Activated CD4-positive, alpha-beta T cell treated with anti-CD3 and anti-CD28 coated beads, Interleukin-2, amount 50 U/mL, for 4 hours (primary cell): ENCODE measurements at regions not wholly inside any gene's neighbourhood (a gene's known extent, or its start where the extent isn't known, plus 50 kb on each side); places are given as distances from the start of the nearest gene placed in this dataset.

ENCODE experiments used
- DNase-seq, 2 experiments: peaks; one replicate each; pipeline ENCODE4 v3.0.0-alpha.2; 2020

DNA sequence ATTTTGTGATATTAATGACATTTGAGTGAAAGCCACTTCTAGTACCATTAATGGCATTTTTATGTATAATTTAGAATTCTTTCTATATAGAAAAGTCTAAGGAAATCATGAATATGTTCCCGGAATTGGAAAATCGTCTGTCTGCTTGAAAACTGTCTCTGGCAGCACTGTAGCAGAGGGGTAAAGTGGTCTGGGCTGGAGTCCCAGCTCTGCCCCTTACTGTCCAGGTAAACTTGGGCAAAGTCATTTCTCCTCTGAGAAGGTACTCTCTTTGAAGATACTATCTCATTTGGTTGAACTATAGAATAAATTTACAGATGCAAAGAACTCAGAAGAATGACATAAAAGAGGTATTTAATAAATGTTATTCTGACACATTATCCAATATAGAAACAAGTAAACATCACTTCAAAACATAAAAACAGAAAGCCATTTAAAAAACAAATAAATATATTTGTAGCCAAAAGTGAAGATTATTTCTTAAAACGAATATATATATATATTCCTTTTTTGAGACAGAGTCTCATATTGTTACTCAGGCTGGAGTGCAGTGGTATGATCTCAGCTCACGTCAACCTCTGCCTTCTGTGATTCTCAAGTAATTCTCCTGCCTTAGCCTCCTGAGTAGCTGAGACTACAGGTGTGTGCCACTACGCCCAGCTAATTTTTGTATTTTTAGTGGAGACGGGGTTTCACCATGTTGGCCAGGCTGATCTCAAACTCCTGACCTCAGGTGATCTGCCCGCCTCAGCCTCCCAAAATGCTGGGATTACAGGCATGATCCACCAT lies 149.8 kb upstream of the ITGA4 start:
- DNase-seq, result no peak

DNA sequence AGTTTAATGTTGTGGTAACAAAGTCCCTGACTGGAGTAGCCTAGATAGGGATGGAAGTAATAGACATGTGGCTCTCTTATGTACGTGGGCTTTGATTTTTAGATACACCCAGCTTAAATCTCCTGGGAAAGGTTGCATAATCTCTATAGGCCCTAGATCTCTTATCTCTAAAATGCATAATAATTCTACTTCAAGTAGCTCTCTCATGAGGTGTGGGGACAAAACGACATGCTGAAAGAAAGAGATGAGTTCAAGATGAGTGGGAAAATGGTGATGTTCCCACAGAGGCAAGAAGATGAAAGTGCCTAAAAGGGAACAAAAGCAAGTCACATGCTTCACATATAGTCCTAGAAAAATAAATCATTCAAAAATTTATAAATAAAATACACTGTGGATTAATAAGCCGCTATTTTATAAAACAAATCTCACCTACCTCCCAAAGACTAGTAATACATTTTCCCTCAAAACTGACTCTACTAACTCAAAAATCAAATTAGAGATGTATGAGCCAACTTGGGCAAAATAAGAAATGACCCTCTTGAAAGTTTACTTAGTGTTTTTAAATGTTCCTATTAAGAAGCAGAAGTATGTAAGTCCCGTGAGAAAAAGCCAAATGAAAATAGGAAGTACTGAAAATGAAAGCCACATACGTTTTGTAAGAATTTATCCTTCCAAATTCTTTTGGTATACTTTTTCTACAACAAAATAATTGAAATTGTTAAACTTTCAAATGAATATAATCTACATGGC lies 148.2 kb upstream of the ITGA4 start:
- DNase-seq, result no peak

DNA sequence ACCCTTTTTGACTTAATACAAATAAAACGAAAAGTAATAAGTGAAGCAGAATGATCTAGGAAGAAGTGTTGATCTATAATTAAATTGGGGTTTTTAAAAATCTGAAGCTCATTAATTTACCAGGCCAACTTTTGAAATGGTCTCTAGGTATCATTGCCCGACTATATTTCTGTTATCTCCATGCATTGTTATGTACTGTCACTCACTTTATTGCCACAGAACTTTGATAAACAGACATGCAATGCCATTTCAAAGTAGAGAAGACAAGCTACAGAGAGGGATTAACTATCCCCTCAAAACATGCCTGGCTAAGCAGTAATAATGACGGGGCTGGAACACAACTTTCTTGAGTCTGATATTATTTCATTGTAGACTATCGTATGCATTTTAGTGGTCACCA lies 147.6 kb upstream of the ITGA4 start:
- DNase-seq, result no peak

DNA sequence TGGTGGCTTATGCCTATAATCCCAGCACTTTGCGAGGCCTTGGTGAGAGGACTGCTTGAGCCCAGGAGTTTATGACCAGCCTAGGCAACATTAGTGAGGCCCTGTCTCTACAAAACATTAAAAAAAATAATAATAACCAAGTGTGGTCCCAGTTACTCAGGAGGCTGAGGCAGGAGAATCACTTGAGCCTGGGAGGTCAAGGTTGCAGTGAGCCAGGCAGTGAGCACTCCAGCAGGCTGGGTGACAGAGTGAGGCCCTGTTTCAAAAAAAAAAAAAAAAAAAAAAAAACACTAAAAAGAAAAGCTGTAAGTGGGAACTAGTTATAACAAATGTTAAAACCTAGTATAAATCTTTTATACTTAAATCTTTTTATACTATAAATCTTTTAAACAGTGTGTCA lies 146.2 kb upstream of the ITGA4 start:
- no peak for DNase-seq

DNA sequence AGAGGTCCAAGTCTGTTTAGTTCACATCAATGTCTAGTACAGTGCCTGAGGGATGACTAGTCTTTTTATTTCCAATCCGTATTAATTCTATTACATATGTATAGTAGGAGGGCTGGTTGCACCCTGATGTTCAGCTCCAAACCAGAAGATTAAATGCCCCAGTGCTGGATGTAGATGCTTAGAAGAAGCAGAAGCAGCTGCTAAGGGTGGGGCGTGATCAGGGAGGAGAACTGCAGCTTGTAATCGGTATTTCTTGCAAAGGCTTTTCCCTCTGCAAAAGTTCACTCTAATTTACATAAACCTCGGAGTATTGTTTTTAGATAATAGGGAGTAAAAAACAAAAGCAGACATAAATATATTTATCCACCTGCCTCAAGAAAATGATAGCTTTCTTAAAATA lies 145.3 kb upstream of the ITGA4 start:
- no peak for DNase-seq

DNA sequence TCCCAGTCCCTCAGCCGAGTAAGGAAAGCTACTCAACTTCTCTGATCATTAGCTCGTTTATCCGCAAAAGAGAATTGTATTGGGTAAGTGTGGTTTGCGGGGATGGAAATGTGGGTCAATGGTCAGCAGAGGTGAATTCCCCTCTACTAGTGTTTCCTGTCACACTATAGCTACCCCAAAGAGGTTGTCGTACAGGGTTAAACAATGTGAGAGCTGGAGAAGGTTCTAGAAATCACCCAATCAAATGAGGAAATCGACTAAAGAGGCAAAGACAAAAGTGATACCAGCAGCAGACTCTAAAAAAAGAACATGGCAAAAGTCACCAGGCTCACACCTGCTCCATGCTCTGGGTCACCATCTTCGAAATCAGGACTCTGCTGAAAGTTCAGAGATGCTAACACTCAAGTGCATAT lies 144.7 kb upstream of the ITGA4 start:
- no peak for DNase-seq

DNA sequence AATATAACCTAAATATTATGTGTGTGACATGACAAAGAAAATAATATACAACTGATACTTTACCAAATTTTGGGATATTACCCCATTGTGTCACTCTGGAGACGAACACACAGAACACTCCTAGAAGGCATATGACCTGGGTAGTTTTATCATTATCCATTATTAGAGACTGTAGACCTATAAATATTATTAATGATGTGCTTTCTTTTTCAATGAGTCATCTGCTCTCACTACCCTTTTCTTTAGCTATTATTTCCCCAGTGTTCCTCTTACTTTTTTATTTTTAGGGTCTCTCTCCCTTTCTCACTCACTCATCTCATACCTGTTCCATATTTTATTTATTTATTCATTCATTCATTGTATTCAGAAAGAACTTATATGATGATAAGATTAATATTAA lies 143.3 kb upstream of the ITGA4 start:
- DNase-seq, result no peak

DNA sequence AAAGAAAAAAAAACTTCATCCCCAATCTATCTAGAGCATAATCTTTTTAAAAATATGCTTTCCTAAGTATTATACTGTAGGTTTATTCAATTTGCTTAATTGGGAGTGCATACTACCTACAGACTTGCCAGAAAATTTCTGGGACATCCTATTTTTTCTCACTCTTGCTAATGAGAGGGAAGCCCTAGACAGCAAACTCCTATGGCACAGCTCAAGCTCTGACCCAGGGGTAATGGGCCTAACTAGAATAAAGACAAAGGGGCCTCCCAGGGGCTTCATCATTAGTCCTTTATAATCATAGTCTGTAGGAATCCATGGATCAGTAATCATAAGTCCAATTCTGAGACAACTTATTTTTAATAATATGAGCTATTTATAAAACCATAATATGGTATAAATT lies 142.6 kb upstream of the ITGA4 start:
- no peak for DNase-seq

DNA sequence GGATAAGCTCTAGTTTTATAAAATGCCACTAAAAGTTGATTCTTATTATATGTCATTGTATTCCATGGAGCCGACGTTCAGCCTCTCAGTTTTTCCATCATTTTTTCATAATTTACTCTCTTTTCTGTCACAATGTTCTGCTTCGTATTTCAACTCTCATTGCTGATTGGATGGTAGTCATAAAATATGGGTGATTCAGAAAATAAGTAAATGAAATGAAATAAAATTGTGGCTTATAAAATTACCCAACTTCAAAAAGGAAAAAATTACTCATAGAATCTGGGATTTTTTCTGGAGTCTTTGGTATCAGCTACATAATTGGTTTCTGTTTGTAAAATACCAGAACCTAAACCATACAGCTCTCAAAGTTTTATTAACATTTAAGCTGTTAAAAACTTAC lies 139.7 kb upstream of the ITGA4 start:
- no peak for DNase-seq

DNA sequence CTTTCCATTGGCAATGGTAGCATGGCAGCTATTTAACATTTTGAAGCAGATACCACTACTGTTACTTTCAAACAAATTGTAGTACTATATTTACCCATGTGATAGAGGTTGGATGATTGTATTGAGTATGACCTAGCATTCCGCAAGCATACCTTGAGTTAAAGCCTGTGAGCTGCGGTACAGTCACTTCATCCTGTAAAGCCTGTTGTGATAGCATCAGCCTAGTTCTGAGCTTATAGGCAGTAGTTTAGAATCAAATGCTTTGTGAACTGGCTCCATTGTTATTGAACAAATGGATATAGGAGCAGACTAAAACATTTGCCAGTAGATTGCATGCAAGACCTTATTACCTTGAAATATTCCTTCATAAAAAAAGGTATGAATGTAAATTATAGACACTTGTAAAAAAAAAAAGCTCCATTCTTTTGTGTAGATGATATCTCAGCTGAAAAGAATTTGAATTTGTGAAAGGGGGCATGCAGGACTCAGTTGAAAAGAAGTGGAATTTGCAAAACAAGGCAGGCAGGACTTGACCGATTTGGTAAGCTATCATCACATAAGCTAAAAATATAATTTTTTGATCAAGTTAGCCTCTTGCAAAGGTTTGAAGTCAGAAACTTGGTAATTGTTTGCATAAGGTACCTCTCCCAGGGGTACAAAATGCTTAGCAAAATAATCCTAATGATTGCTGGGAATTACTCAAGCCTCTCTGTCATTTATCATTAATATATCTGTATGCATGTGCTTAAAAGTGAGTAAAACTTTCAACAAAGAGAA lies 138.5 kb upstream of the ITGA4 start:
- no peak for DNase-seq

DNA sequence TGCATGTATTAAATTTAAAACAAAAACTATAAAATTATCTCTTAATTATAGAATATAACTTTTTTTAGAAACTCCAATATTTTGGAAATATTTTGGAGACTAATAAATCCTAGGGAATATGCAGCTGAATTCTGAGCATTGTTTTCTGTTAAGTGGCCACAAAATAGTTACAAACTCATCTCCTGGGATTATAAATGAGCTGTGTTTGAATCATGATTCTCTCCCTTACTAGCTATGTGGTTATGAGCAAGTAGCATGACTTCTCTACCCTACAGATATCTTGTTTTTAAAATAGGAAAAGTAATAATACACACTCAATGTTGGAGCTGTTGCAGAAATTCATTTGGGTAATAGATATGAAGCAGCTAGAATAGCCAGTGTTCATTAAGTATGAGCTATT lies 137.9 kb upstream of the ITGA4 start:
- no peak for DNase-seq

DNA sequence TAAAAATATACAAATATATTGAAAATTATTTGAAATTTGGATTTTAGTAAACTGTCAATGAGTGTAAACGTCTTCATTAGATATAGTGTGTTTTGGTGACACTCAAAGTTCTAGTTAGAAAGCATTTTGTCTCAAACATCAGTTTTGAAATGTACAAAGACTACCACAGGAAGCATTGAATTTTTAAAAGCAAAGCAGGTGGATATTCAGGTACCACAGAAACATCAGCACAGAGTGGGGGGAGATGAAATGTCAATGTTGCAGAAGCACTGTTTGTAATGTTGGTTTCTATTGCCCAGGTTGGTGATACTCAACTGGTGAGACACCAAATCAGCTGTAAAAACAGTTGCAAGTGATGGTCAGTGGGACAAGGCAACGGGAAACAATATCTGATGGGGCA lies 136.5 kb upstream of the ITGA4 start:
- no peak for DNase-seq

DNA sequence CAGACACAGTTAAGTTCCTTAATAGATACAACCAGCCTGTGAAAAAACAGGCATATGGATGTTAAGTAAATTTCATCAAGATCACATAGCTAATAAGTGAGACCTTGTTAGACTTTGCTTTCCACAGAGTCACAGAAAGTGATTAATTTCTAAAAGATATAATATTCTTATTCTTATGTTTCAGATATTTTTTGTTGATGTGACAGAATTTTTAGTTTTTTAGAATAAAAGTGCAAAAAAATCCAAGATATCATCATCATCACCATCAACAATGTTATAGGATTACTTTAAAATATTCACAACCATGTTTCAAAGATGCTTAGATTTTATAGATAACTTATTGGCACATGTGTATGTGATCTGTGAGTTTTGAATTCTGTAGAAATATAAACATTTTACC lies 132.3 kb upstream of the ITGA4 start:
- no peak for DNase-seq

DNA sequence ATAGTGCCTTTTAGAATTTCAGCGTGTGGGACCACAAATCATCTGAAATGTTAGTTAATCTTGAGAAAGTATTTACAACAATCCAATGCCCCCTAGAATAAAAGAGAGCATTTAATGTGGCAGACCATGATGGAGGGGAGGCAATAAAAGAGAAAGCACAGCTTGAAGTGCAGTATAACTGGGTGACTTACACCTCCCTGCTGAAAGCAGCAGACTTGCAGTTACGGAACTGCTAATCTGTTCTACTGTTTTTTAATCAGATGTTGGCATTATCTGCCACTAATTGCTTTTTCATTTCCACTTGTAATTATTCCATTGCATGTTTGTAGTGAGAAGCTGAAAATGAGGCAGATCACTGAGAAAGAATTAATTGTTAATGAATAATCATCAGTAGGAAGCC lies 130.5 kb upstream of the ITGA4 start:
- no peak for DNase-seq

DNA sequence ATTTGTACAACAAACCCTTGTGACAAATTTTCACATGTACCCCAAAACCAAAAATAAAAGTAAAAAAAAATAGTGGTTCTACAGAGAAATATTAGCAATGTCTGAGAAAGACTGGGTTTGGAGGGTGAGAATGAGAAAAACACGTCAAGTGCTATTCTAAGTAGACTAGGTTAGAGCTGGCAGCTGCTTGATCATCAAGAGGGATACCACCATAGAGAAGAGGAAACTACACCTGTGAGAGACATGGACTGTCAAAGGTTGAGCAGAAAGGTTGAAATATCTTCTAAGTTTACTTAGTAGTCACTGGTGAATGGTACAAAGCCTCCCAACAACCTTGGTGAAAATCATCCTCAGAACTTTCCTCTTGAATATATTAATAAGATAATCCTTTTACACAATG lies 126.9 kb upstream of the ITGA4 start:
- no peak for DNase-seq

DNA sequence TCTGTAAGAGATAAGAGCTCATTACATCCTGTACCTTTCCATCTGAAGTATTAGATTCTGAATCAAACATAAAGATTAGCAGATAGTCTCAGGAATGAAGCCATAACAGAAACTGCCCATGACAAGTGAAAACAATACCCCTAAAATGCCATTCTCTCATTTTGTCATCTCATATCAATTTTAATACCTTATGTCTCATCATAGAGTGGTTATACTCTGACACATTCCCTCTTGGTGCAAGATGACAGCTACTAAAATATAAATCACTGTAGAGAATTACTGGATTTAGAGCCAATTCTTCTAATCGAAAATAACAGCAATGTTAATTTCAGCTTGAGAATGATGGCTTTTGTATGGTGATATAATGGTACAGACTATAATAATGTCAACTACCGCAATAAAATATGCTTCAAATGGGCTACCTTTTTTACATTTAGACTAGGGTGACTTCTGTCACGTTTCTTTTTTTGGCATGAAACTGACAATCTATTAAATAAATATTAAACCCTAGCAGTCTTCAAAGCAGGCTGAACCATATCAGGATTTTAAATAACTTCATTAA lies 125.1 kb upstream of the ITGA4 start:
- no peak for DNase-seq

DNA sequence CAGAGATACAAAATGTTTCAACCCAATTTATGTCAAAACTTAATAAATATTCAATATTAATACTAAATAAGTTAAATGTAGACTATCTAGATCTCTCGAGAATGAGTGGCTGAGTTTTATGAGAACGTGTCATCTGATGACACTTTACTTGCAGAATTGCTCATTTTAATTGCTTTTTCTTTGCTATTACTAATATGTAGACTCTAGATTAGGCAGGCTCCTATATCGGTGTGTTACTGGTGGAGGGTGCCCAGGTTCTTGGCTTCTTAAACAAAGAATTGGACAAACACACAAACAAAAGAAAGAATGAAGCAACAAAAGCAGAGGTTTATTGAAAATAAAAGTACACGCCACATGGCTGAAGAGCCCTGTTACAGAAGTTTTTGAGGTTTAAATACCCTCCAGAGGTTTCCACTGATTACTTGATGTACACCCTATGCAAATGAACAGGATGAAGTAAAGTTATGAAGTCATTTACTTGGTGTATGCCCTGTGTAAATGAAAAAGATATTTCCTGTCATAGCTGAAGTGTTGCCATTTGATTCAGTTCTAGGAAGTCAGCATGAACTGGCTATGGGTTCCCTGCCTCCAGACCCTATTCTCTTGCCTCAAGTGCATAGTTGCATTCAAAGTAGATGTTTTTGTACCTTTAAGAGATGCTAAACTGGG lies 122.9 kb upstream of the ITGA4 start:
- DNase-seq, result no peak

DNA sequence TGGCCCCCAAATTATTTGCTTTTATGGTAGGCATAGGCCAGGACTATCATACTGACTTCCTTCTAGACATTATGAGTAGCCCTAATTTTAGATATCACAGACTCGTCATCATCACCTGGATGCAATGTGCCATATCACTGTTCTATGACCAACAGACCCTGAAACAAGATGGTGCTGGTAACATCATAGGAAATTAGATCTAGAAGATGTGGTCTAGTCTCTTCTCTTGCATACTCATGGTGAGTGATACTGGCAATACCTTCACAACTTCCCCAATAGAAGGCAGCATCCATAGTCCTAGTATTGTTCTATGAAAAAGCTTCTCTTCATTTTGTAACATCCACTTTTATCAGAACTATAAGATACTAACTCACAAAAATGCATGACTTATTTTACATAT lies 116.3 kb upstream of the ITGA4 start:
- no peak for DNase-seq

DNA sequence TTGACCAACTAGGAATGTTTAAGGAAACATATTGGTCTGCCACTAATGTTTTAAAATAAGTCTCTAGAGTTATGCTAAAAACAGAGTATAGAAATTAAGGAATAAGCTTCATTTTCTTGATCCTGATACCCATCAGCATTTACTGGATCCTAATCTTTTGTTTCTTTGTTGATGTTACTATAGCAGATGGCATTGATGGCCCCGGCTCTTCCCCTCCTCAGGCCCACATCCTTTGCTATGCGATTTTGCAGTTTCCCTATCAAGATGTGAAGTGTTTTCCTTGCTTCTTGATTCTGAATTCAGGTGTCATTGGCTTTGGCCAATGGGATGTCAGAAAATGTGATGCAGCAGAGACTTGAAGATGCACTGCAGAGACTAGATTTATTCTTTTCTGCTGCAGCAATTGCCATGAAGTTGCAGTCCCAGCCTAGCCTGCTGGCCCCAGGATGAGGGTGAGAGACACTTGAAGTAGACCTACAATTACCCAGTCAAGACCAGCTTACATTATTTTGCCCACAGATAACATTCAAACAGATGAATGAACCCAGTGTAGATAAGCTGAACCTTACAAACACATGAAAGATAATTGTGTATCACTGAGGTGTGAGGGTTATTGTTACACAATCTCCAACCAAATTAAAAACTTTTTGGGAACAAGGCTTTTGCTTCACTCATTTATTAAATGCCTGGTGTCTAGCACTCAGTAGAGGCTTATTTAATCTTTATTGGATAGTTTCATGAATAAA lies 115.2 kb upstream of the ITGA4 start:
- DNase-seq, result no peak

DNA sequence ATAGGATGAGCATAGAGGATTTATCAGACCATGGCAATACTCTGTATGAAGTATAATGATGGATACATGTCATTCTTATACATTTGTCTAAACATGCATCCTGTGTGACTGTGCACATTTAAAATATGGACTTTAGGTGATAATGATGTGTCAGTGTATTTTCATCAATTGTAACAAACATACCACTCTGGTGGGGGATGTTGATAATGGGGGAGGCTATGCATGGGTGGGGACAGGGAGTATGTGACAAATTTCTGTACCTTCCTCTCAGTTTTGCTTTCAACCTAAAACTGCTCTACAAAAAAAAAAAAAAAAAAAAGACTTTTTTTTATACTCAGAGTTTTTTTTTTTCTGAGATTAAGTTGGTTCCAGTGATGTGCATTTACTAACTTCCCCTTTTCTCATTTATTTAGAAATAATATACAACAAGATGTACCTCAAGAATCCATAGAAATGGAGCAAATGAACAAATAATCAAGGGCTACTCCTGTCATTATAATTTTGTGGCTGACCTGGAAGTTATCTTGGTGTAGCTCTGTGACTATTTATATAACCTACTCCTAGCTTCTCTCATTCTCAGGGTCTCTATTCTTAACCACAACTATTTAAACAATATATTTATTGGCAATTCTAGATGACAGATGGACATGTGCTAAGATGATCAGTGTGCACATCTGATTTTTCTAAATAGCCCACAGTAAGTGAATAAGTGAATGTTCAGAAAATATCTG lies 108.9 kb upstream of the ITGA4 start:
- no peak for DNase-seq

DNA sequence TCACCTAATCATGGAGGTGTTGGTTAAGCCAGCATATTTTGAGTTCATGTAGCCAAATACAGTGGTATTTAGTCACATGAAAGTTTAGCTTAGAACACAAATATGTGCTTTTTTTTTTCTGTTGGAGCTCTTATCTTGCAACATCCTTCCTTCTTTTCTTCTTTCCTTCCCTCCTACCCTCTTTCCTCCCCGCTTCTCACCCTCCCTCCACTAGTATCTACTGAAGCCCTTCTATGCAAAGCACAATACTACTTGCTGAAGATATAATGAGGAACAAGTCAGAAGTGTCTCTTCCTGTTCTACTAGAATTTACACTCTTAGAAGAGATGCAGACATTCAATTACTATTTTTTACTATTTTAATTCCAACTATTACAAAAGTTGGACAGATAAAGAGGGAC lies 105.0 kb upstream of the ITGA4 start:
- DNase-seq, result no peak

DNA sequence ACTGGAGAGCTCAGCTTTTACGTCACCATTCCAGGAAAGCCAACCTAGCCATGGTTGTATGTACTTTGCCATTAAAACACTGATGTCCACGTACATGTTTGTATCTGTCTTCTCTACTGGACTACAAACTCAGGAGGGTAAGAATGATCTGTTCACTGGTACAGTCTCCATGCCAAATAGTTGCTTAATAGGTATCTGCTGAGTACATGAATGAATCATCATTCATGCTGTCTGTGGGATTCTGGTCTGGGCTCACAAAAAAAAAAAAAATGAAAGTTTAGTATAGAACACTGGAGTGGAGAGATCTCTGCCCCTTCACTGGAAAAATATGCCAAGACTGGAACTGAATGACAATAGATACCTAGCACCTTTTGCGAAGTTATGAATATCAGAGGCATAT lies 102.6 kb upstream of the ITGA4 start:
- DNase-seq, result no peak
